GM21526 (cell line): ENCODE measurements at regions not wholly inside any gene's neighbourhood (a gene's known extent, or its start where the extent isn't known, plus 50 kb on each side); places are given as distances from the start of the nearest gene placed in this dataset.

Source experiments
- ATAC-seq: cut with Tn5 transposase; IDR thresholded peaks from one replicate; pipeline ENCODE4 v1.9.1; 2021; ENCODE audit warnings: moderate library complexity; ENCODE audit not compliant: unreplicated experiment, low FRiP score

DNA sequence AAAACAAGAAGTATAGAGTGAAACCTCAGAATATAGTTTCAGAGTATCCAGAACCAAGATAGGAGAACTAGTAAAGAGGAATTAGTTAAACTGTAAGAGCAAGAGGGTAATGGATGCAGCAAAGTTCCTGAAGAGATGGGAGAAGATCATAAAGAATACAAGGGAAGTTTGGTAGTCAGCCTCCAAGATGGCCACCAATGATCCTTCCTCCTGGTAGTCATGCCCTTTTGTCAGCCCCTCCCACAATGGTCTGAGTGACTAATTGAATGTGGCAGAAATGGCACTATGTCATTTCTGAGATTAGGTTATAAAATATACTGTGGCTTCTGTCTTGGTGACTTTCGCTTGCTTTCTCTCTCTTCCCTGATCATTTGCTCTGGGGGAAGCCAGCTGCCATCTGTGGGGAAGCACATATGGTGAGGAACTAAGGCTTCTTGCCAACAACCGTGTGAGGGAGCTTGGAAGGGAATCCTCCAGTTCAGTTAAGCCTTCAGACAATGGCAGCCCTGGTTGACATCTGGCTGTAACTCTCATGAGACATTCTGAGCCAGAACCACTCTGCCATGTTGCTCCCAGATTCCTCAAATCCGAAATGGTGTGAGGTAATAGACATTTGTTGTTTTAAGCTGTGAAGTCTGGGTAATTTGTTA is 55.3 kb upstream of the AMN1 start:
- no peak for ATAC-seq

DNA sequence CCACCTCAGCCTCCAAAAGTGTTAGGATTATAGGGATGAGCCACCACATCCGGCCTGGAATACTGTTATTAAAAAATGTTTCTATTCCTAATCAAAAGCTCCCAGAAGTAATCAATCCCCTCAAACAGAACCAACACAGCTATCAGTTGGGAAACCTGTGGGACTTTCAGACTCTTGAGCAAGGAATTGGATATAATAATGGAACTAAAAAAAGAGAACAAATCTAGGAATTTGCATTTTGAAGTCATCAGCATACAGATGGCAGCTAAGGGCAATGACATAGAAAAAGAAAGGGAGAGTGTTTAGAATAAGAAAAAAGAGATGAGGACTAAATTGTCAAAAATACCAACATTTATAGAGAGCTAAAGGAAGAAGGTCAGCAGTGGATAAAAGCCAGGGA is 54.7 kb upstream of the AMN1 start:
- ATAC-seq, result no peak

DNA sequence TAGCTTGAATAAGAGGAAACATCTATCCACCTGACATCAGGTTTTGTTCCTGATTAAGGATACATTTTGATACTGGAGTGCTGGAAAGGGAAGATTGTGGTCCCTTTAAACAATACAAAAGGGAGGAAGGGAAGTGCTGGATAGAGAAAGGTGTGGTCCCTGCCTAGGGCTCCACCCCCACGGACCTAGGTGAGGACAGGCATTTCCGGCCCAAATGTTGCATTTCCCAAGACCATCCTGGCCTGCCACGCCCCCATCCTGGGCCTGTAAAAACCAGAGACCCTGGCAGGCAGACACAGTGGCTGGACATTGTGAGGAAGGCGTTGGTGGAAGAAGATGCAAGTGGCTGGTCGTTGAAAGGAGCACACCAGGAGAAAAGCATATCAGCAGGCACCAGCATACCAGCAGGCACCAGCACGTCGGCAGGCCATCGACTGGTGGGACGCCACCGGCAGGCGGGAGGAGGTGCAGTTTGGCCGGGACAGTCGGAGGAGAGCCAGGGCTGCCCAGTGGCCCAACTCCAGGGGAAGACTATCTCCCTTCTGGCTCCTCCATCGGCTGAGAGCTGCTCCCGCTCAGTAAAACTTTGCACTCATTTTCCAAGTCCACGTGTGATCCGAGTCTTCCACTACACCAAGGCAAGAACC is 53.2 kb upstream of the AMN1 start:
- no peak for ATAC-seq

DNA sequence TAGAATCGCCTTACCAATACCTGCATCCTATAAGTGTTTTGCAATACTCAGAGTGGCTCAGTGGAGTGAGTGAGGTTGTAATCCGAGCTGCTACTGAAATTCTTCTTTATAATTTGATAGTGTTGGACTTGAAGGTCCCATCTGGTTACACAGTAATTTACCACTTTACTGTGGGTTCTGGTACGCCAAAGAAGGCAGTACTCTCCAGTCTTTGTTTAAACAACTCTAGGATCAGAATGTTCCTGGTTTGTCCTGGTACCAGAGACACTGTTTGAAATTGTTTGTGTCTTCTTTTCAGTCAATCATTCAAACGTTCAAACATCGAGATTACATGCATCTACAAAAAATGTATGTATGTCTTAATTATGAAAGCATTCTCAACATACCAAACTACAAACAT is 51.3 kb upstream of the AMN1 start:
- ATAC-seq, result no peak

DNA sequence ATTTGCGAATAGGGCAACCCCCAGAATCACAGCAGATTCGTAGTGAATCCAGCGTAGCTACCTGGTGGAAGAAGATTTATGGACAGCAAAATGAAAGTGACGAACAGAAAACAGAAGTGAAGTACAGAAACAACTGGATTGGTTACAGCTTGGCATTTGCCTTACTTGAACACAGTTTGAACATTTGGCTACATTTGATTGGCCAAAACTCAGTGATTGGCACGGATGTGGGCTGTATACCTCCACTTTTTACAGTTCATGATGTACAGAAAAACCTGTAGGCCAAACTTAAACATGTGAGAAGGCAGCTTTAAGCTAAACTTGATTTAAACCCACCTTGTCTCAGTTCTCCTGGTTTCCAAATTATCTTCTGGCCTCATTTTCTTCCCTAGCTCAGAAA is 49.9 kb upstream of the AMN1 start:
- no peak for ATAC-seq
